Liver (tissue), 8 donors: ENCODE measurements at regions not wholly inside any gene's neighbourhood (a gene's known extent, or its start where the extent isn't known, plus 50 kb on each side); places are given as distances from the start of the nearest gene placed in this dataset.

Experiments used
- DNase-seq: peaks from one replicate; pipeline ENCODE4 v3.0.0-alpha.2; 2017; ENCODE audit warnings: low spot score
- H3K27ac ChIP-seq, 2 donors: one replicate each; pipeline ENCODE4 v1.7.0; 2013; ENCODE audit warnings: inconsistent platforms in 2 of 2, low read length in 2 of 2, control low read depth in 1 of 2, low read depth in 1 of 2, mild to moderate bottlenecking in 1 of 2
- H3K27me3 ChIP-seq, 4 donors: one replicate each; pipeline versions ENCODE4 v1.6.1 to v1.7.0; 2013; ENCODE audit warnings: low read length in 3 of 4, inconsistent platforms in 1 of 4, mild to moderate bottlenecking in 1 of 4, moderate library complexity in 1 of 4; ENCODE audit not compliant: control insufficient read depth in 4 of 4, insufficient read depth in 4 of 4
- H3K36me3 ChIP-seq, 4 donors: one replicate each; pipeline versions ENCODE4 v1.6.1 to v1.7.0; 2013; ENCODE audit warnings: low read length in 3 of 4, mild to moderate bottlenecking in 3 of 4, low read depth in 1 of 4, moderate library complexity in 1 of 4; ENCODE audit not compliant: control insufficient read depth in 4 of 4, insufficient read depth in 3 of 4
- H3K4me1 ChIP-seq, 4 donors: one replicate each; pipeline versions ENCODE4 v1.6.1 to v1.7.0; 2013; ENCODE audit warnings: low read length in 3 of 4, mild to moderate bottlenecking in 3 of 4, moderate library complexity in 1 of 4; ENCODE audit not compliant: control insufficient read depth in 4 of 4, insufficient read depth in 4 of 4
- H3K4me3 ChIP-seq, 3 donors: one replicate each; pipeline versions ENCODE4 v1.6.1 to v1.7.0; 2013; ENCODE audit warnings: low read length in 3 of 3, control low read depth in 1 of 3, low read depth in 1 of 3, mild to moderate bottlenecking in 1 of 3
- H3K9ac ChIP-seq, 2 donors: one replicate each; pipeline ENCODE4 v1.7.0; 2013; ENCODE audit warnings: low read length in 2 of 2, mild to moderate bottlenecking in 2 of 2, moderate library complexity in 2 of 2, control low read depth in 1 of 2, low read depth in 1 of 2
- H3K9me3 ChIP-seq, 4 donors: one replicate each; pipeline versions ENCODE4 v1.6.1 to v1.7.0; 2013; ENCODE audit warnings: low read length in 3 of 4; ENCODE audit not compliant: control insufficient read depth in 4 of 4
- EGR1 ChIP-seq, 2 donors: IDR thresholded peaks; 2 replicates each; pipeline ENCODE4 v1.6.1; 2016 to 2018; ENCODE audit warnings: antibody characterized with exemption in 2 of 2, low read depth in 2 of 2
- FOXA1 ChIP-seq: IDR thresholded peaks from 2 replicates; pipeline ENCODE4 v1.6.1; 2016; ENCODE audit warnings: antibody characterized with exemption
- FOXA2 ChIP-seq: IDR thresholded peaks from 2 replicates; pipeline ENCODE4 v1.6.1; 2016; ENCODE audit warnings: antibody characterized with exemption
- HNF4A ChIP-seq, 2 donors: conservative IDR thresholded peaks; 2 replicates each; pipeline ENCODE4 v1.6.1; 2016; ENCODE audit warnings: antibody characterized with exemption in 2 of 2, mild to moderate bottlenecking in 2 of 2
- HNF4G ChIP-seq: IDR thresholded peaks from 2 replicates; pipeline ENCODE4 v1.6.1; 2016; ENCODE audit warnings: antibody characterized with exemption
- JUND ChIP-seq, 2 donors: IDR thresholded peaks; 2 replicates each; pipeline ENCODE4 v1.6.1; 2016; ENCODE audit warnings: antibody characterized with exemption in 2 of 2
- NR2F2 ChIP-seq: IDR thresholded peaks from 2 replicates; pipeline ENCODE4 v1.6.1; 2016; ENCODE audit warnings: antibody characterized with exemption
- RAD21 ChIP-seq, 2 donors: IDR thresholded peaks; 2 replicates each; pipeline ENCODE4 v1.6.1; 2016; ENCODE audit warnings: antibody characterized with exemption in 2 of 2, mild to moderate bottlenecking in 2 of 2
- REST ChIP-seq: IDR thresholded peaks from 2 replicates; pipeline ENCODE4 v1.6.1; 2016; ENCODE audit warnings: antibody characterized with exemption, mild to moderate bottlenecking
- RXRA ChIP-seq, 2 donors: IDR thresholded peaks; 2 replicates each; pipeline ENCODE4 v1.6.1; 2017 to 2018; ENCODE audit warnings: antibody characterized with exemption in 2 of 2, mild to moderate bottlenecking in 1 of 2
- SP1 ChIP-seq: IDR thresholded peaks from 2 replicates; pipeline ENCODE4 v1.6.1; 2018; ENCODE audit warnings: antibody characterized with exemption, mild to moderate bottlenecking
- TAF1 ChIP-seq: conservative IDR thresholded peaks from 2 replicates; pipeline ENCODE4 v1.6.1; 2016; ENCODE audit warnings: antibody characterized with exemption, mild to moderate bottlenecking
- WGBS: extraction: QIAGEN DNeasy Blood & Tissue Kit; methylation state at CpG from one replicate; pipeline ENCODE4 v1.1.7; 2013; 5-methylcytosine and 5-hydroxymethylcytosine counted together
- TF ChIP-seq, protein P1 (sequence below): fragments of 150-350 bp; IDR thresholded peaks from 2 replicates; pipeline ENCODE4 v1.5.1; 2017; ENCODE audit warnings: improper control_type of control experiment, low read depth, low read length; ENCODE audit not compliant: missing input control
- TF ChIP-seq, protein P2 (sequence below): IDR thresholded peaks from 2 replicates; pipeline ENCODE4 v1.6.1; 2016; ENCODE audit warnings: antibody characterized with exemption
- TF ChIP-seq, protein P3 (sequence below): IDR thresholded peaks from 2 replicates; pipeline ENCODE4 v1.6.1; 2016; ENCODE audit warnings: antibody characterized with exemption
- donor health status: healthy.
- donor health status: healthy.
- donor health status: healthy.
- donor health status: healthy.
- donor health status: healthy.

DNA sequence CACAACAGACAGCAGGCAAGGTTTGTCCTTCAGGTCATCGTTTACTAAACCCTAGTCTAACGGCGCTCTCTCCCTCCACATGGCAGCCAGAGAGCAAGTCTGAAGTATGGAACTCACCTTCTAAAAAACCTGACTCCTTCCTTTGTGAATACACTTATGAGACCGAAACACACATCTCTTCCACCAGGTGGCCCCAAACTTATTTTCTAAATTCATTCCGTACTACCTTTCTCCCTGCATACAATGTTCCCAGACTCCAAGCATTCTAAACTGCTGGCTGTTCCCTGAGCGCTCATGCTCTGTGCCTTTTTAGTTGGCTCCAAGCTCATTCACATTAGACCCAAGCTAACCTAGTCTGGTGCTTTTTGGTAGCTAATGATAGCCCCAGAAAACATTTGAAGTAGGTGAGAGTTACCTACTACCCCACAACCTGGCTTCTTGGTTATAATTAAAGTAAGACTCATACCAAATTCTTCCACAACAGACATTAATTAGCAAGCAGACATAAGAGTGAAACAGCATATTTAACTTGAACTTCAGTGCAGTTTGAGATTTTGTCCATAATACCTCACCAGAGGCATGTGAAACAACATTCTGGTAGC, 67.6 kb upstream of the DCLK2 start:
- 18% methylated on average over 6 of the region's 6 CpGs for WGBS
- peaks cover 0 to 13% (median 7%) of the 10 kb centered on the region in 4 donors for H3K4me1 ChIP-seq
- no peaks in the 10 kb centered on the region for H3K27me3 ChIP-seq
- H3K9ac ChIP-seq: no peak overlapping the region
- TF ChIP-seq RAD21 (IDR thresholded peaks at IDR 0.05) (peak; percentile 78 to 88), RXRA (IDR thresholded peaks at IDR 0.05) (no peak), NR2F2 (no peak)
- TF ChIP-seq, protein P1, sequence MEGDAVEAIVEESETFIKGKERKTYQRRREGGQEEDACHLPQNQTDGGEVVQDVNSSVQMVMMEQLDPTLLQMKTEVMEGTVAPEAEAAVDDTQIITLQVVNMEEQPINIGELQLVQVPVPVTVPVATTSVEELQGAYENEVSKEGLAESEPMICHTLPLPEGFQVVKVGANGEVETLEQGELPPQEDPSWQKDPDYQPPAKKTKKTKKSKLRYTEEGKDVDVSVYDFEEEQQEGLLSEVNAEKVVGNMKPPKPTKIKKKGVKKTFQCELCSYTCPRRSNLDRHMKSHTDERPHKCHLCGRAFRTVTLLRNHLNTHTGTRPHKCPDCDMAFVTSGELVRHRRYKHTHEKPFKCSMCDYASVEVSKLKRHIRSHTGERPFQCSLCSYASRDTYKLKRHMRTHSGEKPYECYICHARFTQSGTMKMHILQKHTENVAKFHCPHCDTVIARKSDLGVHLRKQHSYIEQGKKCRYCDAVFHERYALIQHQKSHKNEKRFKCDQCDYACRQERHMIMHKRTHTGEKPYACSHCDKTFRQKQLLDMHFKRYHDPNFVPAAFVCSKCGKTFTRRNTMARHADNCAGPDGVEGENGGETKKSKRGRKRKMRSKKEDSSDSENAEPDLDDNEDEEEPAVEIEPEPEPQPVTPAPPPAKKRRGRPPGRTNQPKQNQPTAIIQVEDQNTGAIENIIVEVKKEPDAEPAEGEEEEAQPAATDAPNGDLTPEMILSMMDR: peak; percentile 51
- H3K4me3 ChIP-seq: no peak overlapping the region
- no peak overlapping the region for H3K27ac ChIP-seq
- no peak for DNase-seq
- no peaks in the 10 kb centered on the region for H3K36me3 ChIP-seq
- H3K9me3 ChIP-seq: no peaks in the 10 kb centered on the region

GRCh38 chr4:150012851-150013360, 65.3 kb upstream of the DCLK2 start:
- TF ChIP-seq FOXA1 (no peak), REST (no peak), HNF4G (no peak), RAD21 (IDR thresholded peaks at IDR 0.05) (no peak), FOXA2 (no peak), NR2F2 (no peak), EGR1 (IDR thresholded peaks at IDR 0.05; ENCODE audit: low read depth in 2 of 2) (no peak), JUND (IDR thresholded peaks at IDR 0.05) (no peak), HNF4A (conservative IDR thresholded peaks at IDR 0.05) (no peak), SP1 (no peak), TAF1 (no peak)
- TF ChIP-seq, protein P2, sequence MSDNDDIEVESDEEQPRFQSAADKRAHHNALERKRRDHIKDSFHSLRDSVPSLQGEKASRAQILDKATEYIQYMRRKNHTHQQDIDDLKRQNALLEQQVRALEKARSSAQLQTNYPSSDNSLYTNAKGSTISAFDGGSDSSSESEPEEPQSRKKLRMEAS: no peak
- TF ChIP-seq, protein P3, sequence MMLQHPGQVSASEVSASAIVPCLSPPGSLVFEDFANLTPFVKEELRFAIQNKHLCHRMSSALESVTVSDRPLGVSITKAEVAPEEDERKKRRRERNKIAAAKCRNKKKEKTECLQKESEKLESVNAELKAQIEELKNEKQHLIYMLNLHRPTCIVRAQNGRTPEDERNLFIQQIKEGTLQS: no peak
- TF ChIP-seq, protein P1: no peak
- no peak overlapping the region for H3K4me3 ChIP-seq
- peaks cover 0 to 5% (median 3%) of the 10 kb centered on the region in 4 donors for H3K4me1 ChIP-seq
- H3K9ac ChIP-seq: no peak overlapping the region
- no peaks in the 10 kb centered on the region for H3K27me3 ChIP-seq
- WGBS: 95% methylated on average over 3 of the region's 3 CpGs
- H3K27ac ChIP-seq: no peak overlapping the region
- H3K36me3 ChIP-seq: no peaks in the 10 kb centered on the region
- DNase-seq: no peak
- H3K9me3 ChIP-seq: no peaks in the 10 kb centered on the region
